GM21737 (cell line): ENCODE measurements at regions not wholly inside any gene's neighbourhood (a gene's known extent, or its start where the extent isn't known, plus 50 kb on each side); places are given as distances from the start of the nearest gene placed in this dataset.

Experiments
- ATAC-seq: cut with Tn5 transposase; IDR thresholded peaks from one replicate; pipeline ENCODE4 v1.9.1; 2021; ENCODE audit warnings: mild to moderate bottlenecking, moderate library complexity; ENCODE audit not compliant: unreplicated experiment

DNA sequence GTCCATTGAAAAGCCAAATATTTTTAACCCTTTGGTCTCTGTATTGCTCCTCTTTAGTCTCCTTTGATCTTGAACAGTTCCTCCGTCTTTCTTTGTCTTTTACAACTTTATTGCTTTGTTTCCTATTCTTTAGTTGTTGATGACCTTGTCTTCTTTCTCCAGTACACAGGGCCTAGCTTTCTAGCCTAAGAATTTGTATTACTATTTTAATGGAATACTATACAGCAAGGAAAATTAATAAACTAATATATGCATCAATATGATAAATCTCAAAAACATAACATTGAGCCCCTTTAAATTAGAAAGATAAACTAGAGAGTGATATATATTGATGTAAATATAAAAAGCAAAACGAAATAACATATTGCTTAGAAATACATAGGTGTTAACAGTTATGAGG lies 88.7 kb downstream of the NR1D2 start:
- ATAC-seq: no peak

DNA sequence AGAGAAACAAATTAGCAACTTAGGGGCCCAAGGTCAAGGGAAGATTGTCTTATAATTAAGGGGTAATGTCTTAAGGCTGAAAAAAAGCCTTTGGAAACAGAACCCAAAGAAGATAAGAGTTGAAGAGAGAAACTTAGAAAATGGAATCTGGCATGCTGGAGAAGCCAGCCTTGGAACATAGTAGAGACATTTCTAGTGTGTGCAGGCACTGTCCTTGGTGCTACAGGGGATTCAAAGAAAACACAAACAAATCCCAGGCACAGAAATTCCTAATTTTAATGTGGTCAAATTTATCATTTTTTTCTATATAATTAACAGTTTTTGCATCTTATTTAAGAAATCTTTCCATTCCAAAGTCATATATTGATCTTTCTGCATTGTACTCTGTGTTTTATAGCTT lies 89.4 kb downstream of the NR1D2 start:
- ATAC-seq: no peak

DNA sequence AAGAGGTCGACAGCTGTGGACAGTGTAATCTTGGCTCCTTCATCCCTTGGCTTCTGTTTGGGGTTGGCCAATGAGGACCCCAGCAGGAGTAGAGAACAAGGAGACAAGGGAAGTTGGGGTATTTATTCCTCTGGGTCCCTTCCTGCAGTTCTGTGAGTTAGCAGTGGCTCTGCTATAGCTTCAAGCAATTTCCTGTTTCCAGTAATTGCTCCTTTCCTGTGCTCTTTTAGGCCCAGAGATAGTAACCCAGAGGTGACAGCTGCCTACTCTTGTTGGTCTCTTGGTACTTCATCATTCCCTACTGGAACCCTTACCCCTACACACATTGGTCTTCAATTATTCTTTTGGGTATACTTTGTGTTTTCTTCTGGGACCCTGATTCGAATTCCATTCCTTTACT lies 92.9 kb downstream of the NR1D2 start:
- ATAC-seq: no peak

DNA sequence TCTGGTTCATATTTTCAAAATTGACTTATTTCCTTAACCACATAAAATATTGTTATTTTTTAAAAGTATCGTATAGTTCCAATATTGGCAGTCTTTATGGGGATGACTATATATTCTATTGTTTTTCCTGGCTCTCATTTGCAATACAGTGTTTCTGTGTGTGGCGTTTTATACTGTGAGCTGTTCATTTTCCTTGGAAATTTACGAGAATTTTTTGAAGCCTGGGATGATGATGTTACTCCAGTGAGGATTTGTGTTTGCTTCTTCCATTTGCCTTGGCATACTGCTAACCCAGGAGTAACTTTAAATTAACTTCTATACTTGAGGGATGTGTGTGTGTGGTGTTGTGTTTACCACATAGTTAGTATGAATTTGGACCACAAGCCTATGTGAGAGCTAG lies 95.2 kb downstream of the NR1D2 start:
- ATAC-seq: no peak

DNA sequence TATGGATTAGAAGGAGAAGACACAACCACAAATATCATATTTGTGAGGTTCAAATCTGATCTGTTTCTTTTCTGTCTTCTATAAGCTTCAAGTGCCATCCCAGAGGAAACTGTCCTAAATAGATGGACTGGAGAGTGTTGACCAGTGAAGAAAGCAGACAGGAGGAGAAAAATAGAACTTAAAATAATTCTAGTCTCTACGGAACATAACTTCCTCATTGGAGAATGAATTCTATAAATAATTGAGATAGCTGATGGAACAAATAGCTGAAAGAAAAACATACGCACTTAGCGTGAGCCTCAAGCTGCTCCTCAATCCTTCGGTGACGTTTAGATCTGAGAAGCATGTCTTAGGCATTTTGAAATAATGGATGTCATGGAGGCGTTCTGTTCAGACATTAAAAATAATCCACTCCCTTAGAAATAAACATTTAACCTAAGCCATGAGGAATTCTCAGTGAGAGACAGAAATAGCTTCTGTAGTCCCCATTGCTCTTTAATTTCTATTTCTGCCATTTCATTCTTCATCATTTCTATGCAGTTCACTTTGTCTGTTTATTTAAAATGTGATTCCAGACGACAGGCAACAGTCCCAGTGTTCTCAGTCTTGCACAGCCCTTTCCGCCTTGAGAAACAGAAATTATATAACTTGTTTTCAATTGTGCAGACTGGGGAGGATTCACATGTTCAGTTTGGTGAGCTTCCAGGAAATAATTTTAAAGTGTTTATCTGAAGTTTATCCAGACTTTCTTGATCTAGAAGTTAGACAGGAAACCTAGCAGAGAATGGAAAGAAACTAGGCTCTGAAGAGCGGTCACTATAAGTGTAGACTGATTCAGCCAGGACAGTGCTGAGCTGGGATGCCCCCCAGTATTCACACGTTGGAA lies 97.3 kb downstream of the NR1D2 start:
- no peak for ATAC-seq

DNA sequence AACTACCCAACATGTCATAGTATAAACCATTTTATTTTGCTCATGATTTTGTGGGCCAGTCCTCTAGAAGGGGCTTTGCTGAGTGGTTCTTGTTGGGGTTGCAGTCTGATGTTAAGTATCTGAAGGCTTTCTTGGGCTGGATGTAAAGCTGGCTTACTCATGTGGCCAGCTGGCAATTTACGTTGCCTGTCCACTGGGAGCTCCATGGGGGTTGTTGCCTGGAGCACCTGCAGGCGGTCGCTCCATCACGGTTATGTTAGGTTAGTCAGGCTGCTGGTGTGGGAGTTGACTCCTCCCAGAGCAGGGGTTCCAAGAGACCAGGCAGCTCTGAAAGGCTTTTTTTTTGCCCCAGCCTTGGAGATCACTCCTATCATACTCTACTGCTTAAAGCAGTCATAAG lies 98.1 kb downstream of the NR1D2 start:
- ATAC-seq: no peak

DNA sequence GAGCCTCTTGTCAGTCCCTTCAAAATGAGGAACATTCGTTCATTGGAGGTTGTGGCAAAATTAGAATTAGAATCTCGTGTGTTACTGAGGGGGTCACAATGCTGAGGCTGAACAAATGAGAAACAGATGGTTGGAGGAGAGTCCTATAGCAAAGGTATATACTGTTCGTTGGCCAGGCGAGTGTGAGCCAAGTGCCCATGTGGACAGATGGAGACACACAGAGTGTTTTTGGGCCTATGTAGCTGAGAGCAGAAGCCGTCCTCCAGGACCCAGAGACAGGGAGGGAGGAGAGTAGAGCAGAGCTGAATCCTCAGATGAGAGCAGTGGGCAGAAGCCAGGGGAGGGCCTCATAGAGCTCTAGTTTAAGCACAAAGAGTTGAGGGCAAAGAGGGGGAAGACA lies 98.9 kb downstream of the NR1D2 start:
- no peak for ATAC-seq

DNA sequence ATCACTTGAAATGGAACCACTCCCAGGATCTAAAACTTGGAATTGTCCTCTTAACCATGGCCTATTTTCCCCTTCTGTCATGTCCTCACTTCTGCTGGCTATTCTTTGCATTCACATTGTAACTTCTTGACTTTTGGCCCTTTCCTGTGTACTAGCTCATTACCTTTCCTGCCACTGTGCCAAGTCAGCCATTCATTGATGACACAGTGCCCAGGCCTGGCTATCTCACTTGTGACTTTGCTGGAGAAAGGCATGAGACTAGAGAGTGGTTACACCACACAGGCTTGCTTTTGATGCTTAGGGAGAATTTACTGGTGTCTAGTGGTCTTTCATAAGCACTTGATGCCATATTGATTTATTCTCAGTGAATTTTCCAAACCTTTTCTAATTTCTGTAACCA lies 101.1 kb downstream of the NR1D2 start:
- no peak for ATAC-seq

DNA sequence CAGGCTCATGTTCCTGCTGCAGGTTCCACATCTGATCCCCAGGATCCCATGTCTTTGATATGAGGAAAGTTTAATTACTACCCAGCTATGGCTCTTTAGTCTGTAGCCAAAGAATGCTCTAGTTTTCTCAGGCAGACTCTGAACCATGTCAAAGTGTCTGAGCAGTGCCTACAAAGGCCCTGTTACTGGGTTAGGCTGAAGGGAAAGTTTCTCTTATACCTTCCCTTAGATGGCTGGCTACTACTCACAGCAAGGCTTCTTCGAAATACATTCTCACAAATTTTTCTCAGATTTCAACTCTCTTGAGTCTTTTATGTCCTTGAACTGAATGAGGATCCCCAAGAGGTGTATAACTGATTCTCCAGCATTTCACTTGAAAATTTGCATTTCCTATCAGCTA lies 102.4 kb downstream of the NR1D2 start:
- ATAC-seq: peak; percentile 16

DNA sequence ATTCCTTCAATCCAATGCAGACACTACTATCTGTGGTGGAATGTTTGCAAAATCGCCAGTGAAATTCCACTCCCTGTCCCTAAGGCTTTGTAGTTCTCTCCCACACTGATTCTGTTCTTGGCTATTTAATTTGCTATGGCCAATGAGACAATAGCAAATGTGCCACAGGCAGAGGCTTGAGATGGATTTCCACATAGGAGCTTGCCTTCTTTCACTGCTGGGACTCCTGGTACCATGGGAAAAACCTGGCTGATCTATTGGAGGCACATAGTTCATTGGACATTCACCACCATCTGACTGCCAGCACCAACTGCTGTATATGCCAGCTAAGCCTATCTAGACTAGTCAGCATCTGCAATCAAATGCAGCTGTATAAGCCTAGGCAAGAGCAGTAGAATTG lies 103.8 kb downstream of the NR1D2 start:
- no peak for ATAC-seq

DNA sequence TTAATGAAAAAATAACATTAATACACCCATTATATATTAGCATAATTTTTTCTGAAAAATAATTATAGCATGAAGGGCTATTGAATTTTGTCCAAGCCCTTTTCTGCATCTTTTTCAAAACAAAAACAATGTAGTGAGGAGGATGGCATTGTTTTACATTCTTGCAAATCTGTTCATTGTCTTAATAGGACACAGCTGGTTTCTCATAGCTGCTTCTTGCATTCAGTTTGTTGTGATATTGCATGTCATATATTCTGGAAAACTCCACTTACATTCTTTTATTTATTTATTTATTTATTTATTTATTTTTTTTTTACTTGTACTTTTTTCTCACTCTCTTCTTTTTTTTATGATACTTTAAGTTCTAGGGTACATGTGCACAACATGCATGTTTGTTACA lies 107.4 kb downstream of the NR1D2 start:
- no peak for ATAC-seq

DNA sequence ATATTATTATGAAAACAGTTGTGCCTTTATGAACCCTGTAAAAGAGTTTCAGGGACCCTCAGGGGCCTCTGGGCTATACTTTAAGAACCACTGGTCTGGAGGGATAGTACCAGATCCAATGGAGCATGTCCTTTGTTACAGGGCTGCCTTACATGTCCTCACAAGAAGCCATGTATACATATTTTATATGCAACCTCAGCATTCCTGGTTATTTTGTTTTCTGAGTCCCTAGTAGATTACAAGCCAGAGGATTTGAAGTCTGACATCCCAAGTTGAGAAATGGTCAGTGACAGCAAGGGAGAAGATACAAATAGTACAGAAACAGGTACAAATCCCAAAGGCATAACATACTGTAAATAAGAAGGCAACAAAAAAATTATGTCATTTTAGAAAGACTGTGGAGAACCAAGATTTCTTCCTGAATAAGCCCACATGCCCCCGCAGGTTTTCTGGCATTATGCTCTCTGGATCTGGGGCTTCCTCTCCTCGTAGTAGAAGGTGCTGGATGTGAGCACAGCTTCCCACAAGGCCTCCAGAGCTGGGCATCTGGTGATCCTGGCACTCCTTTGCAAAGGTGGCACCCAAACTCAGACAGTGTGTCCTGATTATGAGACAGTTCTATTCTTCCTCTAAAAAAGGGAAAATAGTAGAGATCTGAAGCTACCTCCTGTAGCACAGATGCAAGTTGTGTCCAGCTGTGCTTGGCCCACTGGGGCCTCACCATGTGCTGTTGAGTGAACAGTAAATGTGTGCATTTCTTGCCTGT lies 114.0 kb downstream of the NR1D2 start:
- no peak for ATAC-seq

DNA sequence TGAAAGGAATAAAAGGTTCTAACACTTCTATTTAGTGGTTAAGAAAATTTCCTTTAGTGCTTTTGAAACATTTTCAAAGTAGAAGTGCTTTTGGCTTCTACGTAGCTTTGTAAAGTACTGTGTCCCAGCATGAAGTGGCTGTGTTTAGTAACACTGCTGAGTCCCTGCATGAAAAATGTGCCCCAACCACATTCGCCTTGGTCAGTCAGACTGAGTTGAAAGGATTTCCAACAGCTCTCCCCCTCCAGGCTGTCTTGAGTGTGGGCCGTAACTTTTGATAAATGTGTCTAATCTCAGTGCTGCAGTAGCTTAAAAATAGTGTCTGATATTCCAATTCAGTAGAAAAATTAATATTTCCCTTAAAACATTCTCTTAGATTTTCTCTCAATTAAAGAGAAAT lies 115.0 kb downstream of the NR1D2 start:
- no peak for ATAC-seq

DNA sequence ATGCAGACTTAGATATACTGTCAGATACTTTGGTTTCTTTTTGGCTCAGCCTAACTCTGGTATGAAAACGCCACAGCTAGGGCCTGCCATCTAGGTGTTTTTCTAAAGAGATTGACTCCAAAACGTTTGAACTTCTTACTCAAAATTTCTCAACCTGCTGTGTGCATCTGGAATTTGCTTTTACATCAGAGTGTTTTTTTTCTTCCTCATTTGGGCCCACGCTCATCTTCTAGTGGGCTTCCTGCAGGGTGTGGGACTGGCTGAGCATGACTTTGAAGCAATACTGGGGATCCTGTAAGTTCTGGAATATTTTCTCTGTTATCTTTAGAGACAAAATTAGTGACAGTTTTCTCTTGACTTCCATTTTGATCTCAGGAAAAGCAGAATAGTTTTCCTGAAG lies 117.8 kb downstream of the NR1D2 start:
- no peak for ATAC-seq
